C4-2B (cell line): ENCODE measurements at regions not wholly inside any gene's neighbourhood (a gene's known extent, or its start where the extent isn't known, plus 50 kb on each side); places are given as distances from the start of the nearest gene placed in this dataset.

Experiments used
- H3K27ac ChIP-seq: fragments of 450-650 bp; 2 replicates; pipeline ENCODE4 v1.5.1; 2017
- CTCF ChIP-seq: fragments of 450-650 bp; conservative IDR thresholded peaks from 2 replicates; pipeline ENCODE4 v1.5.1; 2017; ENCODE audit warnings: mild to moderate bottlenecking
- ZFX ChIP-seq: fragments of 450-650 bp; IDR thresholded peaks from 2 replicates; pipeline ENCODE4 v1.6.1; 2017

- TF ChIP-seq CTCF = no peak
- TF ChIP-seq ZFX = no peak
- H3K27ac ChIP-seq = no peak overlapping the region
Observed at GRCh38 chr11:104620991-104621390, 277.3 kb downstream of the CASP12 start.

GRCh38 chr11:104619751-104620150 lies 278.5 kb downstream of the CASP12 start:
- no peak for TF ChIP-seq ZFX
- TF ChIP-seq CTCF = no peak
- no peak overlapping the region for H3K27ac ChIP-seq

- no peak overlapping the region for H3K27ac ChIP-seq
Observed at GRCh38 chr11:104618954-104619353, 279.3 kb downstream of the CASP12 start.

GRCh38 chr11:104614961-104615360 lies 283.3 kb downstream of the CASP12 start:
- TF ChIP-seq CTCF = no peak
- TF ChIP-seq ZFX = no peak
- H3K27ac ChIP-seq = no peak overlapping the region

More at GRCh38 chr11:104618954-104619353, 279.3 kb downstream of the CASP12 start:
- TF ChIP-seq ZFX (no peak), CTCF (no peak)

- TF ChIP-seq CTCF (no peak), ZFX (no peak)
- H3K27ac ChIP-seq = no peak overlapping the region
Observed at GRCh38 chr11:104614117-104614680, 284.1 kb downstream of the CASP12 start.

GRCh38 chr11:104610635-104611034 lies 287.6 kb downstream of the CASP12 start:
- TF ChIP-seq CTCF (no peak), ZFX (no peak)
- no peak overlapping the region for H3K27ac ChIP-seq

- TF ChIP-seq ZFX = no peak
- peak; percentile 72 for TF ChIP-seq CTCF
- no peak overlapping the region for H3K27ac ChIP-seq
Observed at GRCh38 chr11:104609311-104610085, 288.8 kb downstream of the CASP12 start.
